Ovary (tissue), 3 donors: ENCODE measurements at regions not wholly inside any gene's neighbourhood (a gene's known extent, or its start where the extent isn't known, plus 50 kb on each side); places are given as distances from the start of the nearest gene placed in this dataset.

Experiments
- CTCF ChIP-seq, 3 donors: fragments of 450-650 bp in 2 of 3; fragments of 200-600 bp in 1 of 3; IDR thresholded peaks; one replicate each; pipeline versions ENCODE4 v1.5.1 to v1.8.0; 2016 to 2022; ENCODE audit warnings: antibody characterized with exemption in 3 of 3, mild to moderate bottlenecking in 1 of 3
- EP300 ChIP-seq: sonication (generic); formaldehyde crosslinking; IDR thresholded peaks from one replicate; pipeline ENCODE4 v1.6.1; 2017; ENCODE audit warnings: antibody characterized with exemption
- POLR2A ChIP-seq: fragments of 450-650 bp; IDR thresholded peaks from one replicate; pipeline ENCODE4 v1.6.1; 2017; ENCODE audit warnings: antibody characterized with exemption, mild to moderate bottlenecking, moderate library complexity
- donor health status: DM: no; HTN: no; CAD: no.

GRCh38 chr7:89607792-89608191 lies 546.5 kb upstream of the STEAP1 start:
- no peak for TF ChIP-seq CTCF (IDR thresholded peaks at IDR 0.05)
- TF ChIP-seq POLR2A = no peak
- no peak for TF ChIP-seq EP300
